D721Med (cell line): ENCODE measurements at regions not wholly inside any gene's neighbourhood (a gene's known extent, or its start where the extent isn't known, plus 50 kb on each side); places are given as distances from the start of the nearest gene placed in this dataset.

Source experiments
- DNase-seq: peaks from one replicate; pipeline ENCODE4 v3.0.0; 2011; ENCODE audit warnings: low spot score; ENCODE audit not compliant: insufficient read length
- FAIRE-seq: peaks from 2 replicates; lab custom pipeline; 2011; peaks lifted over from hg19 to GRCh38; lab: Jason Lieb, UNC
- CTCF ChIP-seq: IDR thresholded peaks from 2 replicates; pipeline ENCODE4 v1.5.1; 2012; ENCODE audit warnings: mild to moderate bottlenecking, control low read depth; ENCODE audit not compliant: insufficient read depth; ENCODE audit errors: missing control alignments

DNA sequence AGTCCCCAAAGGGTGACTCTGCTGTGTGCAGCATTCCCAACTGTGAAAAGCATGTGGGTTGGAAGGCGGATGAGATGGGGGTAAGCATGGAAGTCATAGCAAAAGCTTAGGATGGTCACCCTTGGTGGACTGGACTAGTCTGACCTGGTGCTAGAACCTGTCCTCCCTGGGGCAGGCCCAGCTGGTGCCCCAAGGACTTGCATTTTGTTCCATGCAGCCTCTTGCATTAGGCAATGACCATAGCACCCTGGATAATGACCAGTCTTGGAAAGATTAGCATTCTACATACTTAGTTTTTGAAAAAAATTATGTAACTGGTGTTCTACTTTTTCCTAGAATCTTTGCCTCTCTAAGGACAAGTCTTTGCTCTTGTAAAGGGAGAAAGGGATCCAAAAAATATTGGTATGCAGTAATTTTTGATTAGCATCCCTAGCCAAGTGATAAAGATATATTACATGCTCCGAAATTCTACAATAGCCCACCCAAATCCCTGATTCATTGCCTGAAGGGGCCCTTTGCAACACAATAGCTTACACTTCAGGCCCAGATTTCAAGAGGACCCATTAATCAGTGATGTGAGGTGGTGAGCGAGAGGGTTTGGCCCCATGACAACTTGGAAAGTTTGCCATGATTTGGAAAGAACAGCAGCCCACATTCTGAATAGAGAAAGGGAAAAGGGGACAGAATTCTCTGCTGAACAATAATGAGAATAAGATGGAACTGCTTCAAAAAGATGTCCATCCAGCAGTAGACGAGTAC is 93.3 kb upstream of the CD180 start:
- FAIRE-seq, result no peak
- no peak for DNase-seq
- TF ChIP-seq CTCF, result no peak

DNA sequence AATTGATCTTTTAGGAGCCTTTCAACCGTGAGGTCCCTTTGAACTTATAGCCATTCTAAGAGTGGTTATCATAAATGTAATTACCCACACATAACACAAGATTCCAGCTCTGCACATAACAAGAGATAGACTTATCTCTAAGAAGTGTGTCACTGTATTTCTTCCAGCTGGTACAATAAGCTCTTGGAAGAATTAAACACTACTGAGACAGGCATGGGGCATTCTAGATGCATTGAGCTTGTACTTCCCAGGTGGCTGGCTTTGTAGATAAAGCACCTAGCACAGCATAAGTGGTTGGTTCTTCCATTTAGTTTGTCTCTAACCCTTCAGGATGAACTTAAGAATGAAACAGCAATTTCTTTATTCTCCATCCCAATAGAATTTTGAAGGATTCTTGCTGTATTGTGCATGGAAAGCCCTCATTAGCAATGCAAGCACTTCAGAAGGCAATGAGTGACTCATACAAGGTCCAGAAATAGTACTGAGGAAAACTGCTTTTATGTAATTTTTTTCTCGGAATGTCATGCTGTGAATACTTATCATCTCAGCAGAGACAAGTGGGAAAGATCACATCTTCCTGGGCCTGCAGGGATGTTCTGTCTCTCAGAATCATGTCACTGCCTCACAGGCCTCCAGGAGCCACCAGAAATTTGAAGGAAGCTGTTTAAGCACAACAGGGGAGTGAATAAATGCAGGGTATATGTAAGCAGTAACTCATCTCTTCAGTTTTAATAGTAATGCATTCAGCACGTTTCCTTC is 91.1 kb upstream of the CD180 start:
- no peak for FAIRE-seq
- DNase-seq, result no peak
- no peak for TF ChIP-seq CTCF

DNA sequence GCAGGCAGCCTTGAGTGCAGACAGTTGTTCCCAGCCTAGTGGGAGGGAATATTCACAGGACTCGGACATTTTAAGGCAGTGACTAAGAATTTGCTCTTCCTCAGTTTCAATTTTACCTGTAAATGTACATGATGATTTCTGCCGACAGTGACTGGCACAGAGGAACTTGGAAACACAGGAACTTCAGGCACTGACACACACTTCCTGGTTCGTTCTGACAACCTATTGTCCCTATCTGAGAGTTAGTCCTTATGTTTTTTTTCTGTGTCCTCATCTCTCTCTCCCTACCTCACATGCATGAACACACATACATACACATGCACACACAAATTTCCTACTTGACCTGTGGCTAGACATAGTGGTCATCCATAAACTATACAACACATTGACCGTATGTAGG is 89.4 kb upstream of the CD180 start:
- DNase-seq (no peak), FAIRE-seq (no peak)
- TF ChIP-seq CTCF, result no peak

DNA sequence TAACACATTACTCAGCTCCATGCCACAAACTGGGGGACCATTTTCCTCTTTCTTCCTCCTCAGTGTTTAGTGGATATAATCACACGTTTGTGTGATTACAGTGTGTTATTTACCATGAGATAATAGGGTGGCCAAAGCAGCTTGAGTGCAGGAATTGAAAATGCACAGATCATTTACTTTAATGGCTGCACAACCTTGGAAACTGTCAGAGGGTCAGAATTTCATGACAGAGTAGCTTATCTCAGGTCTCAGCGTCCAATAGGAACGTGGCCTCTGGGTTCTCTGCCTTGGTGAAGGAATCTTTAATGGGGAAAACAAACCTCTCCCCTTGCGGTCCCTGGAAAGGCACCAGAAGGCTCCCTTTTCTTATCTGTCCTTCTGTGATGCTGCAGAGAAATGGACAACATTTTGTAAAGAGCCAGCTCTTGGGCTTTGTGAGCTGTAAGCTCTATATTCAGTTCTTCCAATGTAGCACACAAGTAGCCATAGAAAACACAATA is 87.4 kb upstream of the CD180 start:
- DNase-seq (no peak), FAIRE-seq (no peak)

GRCh38 chr5:67283275-67283987 is 86.8 kb upstream of the CD180 start:
- DNase-seq, result no peak
- TF ChIP-seq CTCF, result no peak
- no peak for FAIRE-seq

More for the DNA sequence above, 87.4 kb upstream of the CD180 start:
- TF ChIP-seq CTCF, result no peak

DNA sequence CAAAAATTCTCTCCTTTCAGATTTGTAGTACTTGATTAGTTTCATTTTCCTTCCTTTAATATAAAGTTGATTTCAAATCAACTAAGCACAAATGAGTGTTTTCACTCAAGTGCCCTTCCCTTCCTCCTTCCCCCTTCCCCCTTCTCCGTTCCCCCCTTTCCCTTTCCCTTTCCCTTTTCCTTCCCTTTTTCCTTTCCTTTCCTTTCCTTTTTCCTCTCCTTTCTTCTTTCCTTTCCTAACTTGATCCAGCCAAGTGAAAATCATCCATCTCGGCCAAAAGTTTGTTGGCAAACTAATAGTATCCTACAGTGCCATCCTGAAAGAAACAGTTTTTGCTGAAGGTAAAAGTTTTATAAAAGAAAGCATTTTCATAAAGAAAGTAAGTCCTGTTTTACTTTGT is 85.3 kb upstream of the CD180 start:
- DNase-seq (no peak), FAIRE-seq (no peak)
- no peak for TF ChIP-seq CTCF
